ENCODE measurements at regions not wholly inside any gene's neighbourhood (a gene's known extent, or its start where the extent isn't known, plus 50 kb on each side); places are given as distances from the start of the nearest gene placed in this dataset.

DNA sequence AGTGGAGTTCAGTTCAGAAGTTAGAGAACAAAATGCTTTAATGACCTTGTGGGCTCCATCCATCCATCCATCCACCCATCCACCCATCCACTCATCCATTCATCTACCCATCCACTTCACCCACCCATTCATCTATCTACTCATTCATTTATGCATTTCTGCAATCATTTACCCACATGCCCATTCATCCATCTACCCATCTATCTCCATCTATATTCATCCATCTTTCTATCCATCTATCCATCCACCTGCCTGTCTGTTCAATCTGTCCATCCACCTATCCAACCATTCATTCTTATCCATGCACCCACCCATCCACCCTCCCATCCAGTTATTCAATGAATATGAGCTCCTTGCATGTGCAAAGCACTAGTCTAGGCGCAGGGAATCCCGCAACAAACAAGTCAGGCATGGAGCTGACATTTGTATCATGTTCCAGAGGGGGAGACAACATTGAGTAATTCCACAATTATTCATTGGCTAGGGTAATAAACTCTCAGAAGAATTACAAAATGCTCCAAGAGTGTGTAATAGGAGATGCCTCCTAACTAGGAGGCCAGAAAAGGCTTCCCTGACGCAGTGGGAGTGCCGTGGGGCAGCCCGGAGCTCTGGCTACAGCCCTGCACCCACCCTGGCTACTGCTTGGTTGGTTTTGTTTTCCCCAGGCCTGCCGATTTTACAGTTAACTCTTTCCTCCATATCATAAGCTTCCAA is 211.2 kb downstream of the NXNL2 start:
- peaks cover 6% of the 10 kb centered on the region for H3K27me3 Mint-ChIP-seq (ENCODE audit: low read depth)

DNA sequence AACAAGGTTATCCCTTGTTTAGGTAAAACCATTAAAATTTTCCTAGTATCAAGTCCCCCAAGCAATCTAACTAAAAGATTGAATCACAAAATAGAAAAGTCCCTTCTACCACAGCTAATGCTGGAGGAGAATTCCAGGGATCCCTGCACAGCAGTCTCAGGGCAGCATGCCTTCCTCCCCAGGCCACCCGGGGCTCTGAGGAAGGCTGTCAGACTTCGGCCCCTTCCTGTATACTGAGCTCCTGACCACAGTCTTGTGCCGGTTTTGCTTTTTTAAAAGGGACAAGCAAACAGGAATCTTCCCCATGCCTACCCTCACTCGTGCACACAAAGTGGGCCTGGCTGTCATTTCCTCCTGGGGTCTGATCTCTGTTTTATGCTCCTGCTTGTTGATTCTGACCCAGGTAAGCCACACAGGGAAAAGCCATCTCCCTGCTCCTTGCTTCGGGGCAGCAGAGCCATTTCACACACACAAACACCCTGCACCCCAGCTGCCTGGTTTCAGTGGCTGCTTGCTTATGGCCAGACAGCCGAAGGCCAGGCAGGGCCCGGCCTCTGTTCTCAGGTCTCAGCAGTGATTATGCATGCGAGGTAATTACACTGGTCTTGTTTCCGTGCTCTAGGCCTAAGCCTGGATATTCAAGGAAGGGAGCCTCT is 211.9 kb downstream of the NXNL2 start:
- intact Hi-C loops (cut with micrococcal nuclease) = no loop called here
- H3K27ac Mint-ChIP-seq = no peak overlapping the region

More for the DNA sequence above, 211.2 kb downstream of the NXNL2 start:
- Mint-ChIP-seq H3K4me3 (ENCODE audit: low read depth) (no peak overlapping the region), H3K27ac (no peak overlapping the region), H3K9me3 (no peaks in the 10 kb centered on the region), H3K36me3 (ENCODE audit: low read depth) (no peaks in the 10 kb centered on the region), H3K4me1 (ENCODE audit: low read depth) (no peaks in the 10 kb centered on the region)
- no peak for DNase-seq (ENCODE audit: low spot score)
- intact Hi-C loops (cut with micrococcal nuclease) = no loop called here

GRCh38 chr9:88747768-88748167 is 212.8 kb downstream of the NXNL2 start:
- Mint-ChIP-seq H3K4me3 (ENCODE audit: low read depth) (no peak overlapping the region), H3K4me1 (ENCODE audit: low read depth) (no peaks in the 10 kb centered on the region), H3K36me3 (ENCODE audit: low read depth) (no peaks in the 10 kb centered on the region), H3K9me3 (no peaks in the 10 kb centered on the region), H3K27me3 (ENCODE audit: low read depth) (peaks cover 6% of the 10 kb centered on the region), H3K27ac (no peak overlapping the region)
- DNase-seq (ENCODE audit: low spot score) = no peak
- intact Hi-C loops (cut with micrococcal nuclease) = no loop called here

More for the DNA sequence above, 211.9 kb downstream of the NXNL2 start:
- Mint-ChIP-seq H3K27me3 (ENCODE audit: low read depth) (peaks cover 6% of the 10 kb centered on the region), H3K4me1 (ENCODE audit: low read depth) (no peaks in the 10 kb centered on the region), H3K4me3 (ENCODE audit: low read depth) (no peak overlapping the region), H3K9me3 (no peaks in the 10 kb centered on the region), H3K36me3 (ENCODE audit: low read depth) (no peaks in the 10 kb centered on the region)
- DNase-seq (ENCODE audit: low spot score) = no peak

DNA sequence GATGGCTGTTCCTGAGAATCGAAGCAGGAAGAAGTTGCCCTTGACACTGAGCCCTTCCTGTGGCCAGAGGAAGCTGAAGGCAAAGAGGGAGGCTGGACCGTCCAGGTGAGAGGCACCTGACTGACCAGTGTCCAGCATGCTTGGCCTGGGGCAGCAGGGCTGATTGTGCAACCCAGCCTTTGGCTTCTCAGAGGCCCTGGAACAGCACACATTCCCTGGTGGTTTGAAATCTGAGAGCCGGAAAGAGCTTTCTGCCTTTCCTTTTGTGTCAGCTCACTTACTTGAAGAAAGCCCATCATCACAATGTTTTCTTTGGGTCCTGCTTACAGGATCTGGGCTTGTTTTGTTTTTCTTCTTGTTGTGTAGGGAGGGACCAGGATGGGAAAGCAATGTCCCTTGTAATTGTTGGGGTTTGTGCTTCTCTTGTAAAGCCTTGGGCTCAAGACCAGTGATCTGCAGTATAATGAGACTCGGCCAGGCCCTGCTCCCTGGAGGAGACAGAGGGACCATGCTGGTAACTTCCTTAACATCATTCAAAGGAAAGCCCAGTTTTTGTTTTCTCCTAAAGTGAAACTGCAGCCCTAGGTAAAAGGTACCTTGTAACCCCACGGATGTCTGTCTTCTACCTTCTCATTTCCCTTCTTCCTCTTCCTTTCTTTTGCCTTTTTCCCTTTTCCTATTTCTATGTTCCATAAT is 213.7 kb downstream of the NXNL2 start:
- Mint-ChIP-seq H3K27ac (no peak overlapping the region), H3K9me3 (no peaks in the 10 kb centered on the region), H3K4me1 (ENCODE audit: low read depth) (no peaks in the 10 kb centered on the region), H3K4me3 (ENCODE audit: low read depth) (no peak overlapping the region), H3K27me3 (ENCODE audit: low read depth) (peaks cover 6% of the 10 kb centered on the region), H3K36me3 (ENCODE audit: low read depth) (no peaks in the 10 kb centered on the region)
- DNase-seq (ENCODE audit: low spot score) = no peak
- intact Hi-C loops (cut with micrococcal nuclease) = no loop called here

- DNase-seq (ENCODE audit: low spot score) = no peak
- Mint-ChIP-seq H3K4me3 (ENCODE audit: low read depth) (no peak overlapping the region), H3K9me3 (no peaks in the 10 kb centered on the region), H3K27me3 (ENCODE audit: low read depth) (peaks cover 6% of the 10 kb centered on the region), H3K36me3 (ENCODE audit: low read depth) (no peaks in the 10 kb centered on the region), H3K27ac (no peak overlapping the region), H3K4me1 (ENCODE audit: low read depth) (no peaks in the 10 kb centered on the region)
- intact Hi-C loops (cut with micrococcal nuclease) = no loop called here
These were observed 214.4 kb downstream of the NXNL2 start for GRCh38 chr9:88749420-88749819.

DNA sequence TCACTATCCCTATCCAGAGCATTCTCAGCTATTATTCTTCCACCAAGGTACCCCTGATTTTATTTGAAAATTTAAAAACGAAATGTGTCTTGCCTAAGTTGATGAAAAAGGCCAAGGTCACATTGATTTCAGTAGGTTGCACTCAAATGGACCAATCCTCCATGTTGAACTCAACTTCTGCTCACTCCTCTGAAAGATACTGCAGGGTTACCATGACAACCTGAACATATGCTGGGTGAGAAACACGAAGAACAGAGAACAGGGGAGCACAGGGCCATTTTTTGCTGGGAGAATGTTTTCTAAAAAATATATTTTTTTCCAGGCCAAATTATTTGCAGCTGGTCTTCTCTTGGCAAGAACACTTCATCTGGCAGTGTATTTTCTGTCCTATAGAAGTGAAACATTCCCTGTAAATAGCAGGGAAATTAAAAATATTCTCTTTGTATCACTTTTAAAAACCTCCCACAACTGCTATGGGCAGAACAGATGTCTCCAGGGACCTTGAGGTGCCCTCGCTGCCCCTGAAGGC is 215.9 kb downstream of the NXNL2 start:
- Mint-ChIP-seq H3K4me1 (ENCODE audit: low read depth) (no peaks in the 10 kb centered on the region), H3K36me3 (ENCODE audit: low read depth) (no peaks in the 10 kb centered on the region), H3K27me3 (ENCODE audit: low read depth) (peaks cover 2% of the 10 kb centered on the region), H3K9me3 (no peaks in the 10 kb centered on the region), H3K4me3 (ENCODE audit: low read depth) (no peak overlapping the region), H3K27ac (no peak overlapping the region)
- no peak for DNase-seq (ENCODE audit: low spot score)
- intact Hi-C loops (cut with micrococcal nuclease) = no loop called here

- DNase-seq (ENCODE audit: low spot score) = no peak
- Mint-ChIP-seq H3K4me1 (ENCODE audit: low read depth) (no peaks in the 10 kb centered on the region), H3K36me3 (ENCODE audit: low read depth) (no peaks in the 10 kb centered on the region), H3K4me3 (ENCODE audit: low read depth) (no peak overlapping the region), H3K9me3 (no peaks in the 10 kb centered on the region), H3K27me3 (ENCODE audit: low read depth) (no peaks in the 10 kb centered on the region), H3K27ac (no peak overlapping the region)
- intact Hi-C loops (cut with micrococcal nuclease) = no loop called here
These were observed 216.8 kb downstream of the NXNL2 start for GRCh38 chr9:88751781-88752180.

- intact Hi-C loops (cut with micrococcal nuclease) = no loop called here
- Mint-ChIP-seq H3K27ac (no peak overlapping the region), H3K27me3 (ENCODE audit: low read depth) (peaks cover 2% of the 10 kb centered on the region), H3K36me3 (ENCODE audit: low read depth) (no peaks in the 10 kb centered on the region), H3K4me3 (ENCODE audit: low read depth) (no peak overlapping the region), H3K9me3 (no peaks in the 10 kb centered on the region), H3K4me1 (ENCODE audit: low read depth) (no peaks in the 10 kb centered on the region)
- no peak for DNase-seq (ENCODE audit: low spot score)
These were observed 218.9 kb downstream of the NXNL2 start for GRCh38 chr9:88753691-88754367.

- peaks cover 2% of the 10 kb centered on the region for H3K27me3 Mint-ChIP-seq (ENCODE audit: low read depth)
These were observed 219.5 kb downstream of the NXNL2 start for GRCh38 chr9:88754452-88754851.

DNA sequence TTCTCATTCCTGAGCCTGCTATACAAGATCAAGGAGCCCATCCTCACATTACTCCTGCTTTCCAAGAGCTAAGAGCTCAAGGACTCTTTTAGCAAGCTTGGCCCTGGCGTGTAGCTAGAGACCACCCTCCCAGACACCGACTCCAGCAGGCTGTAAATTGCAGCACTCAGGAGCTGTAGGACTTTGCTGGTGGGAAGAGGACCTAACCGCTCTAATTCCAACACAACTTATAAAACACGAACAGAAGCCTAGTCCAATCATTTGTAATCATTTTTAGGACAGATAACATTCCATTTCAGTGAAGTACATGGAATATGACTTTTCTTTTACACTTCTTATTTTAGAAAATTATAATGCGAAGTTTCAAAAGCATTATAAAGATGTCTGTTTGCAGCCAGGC is 219.9 kb downstream of the NXNL2 start:
- Mint-ChIP-seq H3K36me3 (ENCODE audit: low read depth) (no peaks in the 10 kb centered on the region), H3K4me1 (ENCODE audit: low read depth) (no peaks in the 10 kb centered on the region), H3K4me3 (ENCODE audit: low read depth) (no peak overlapping the region), H3K9me3 (no peaks in the 10 kb centered on the region), H3K27me3 (ENCODE audit: low read depth) (peaks cover 2% of the 10 kb centered on the region), H3K27ac (no peak overlapping the region)
- intact Hi-C loops (cut with micrococcal nuclease) = no loop called here
- no peak for DNase-seq (ENCODE audit: low spot score)

More at GRCh38 chr9:88754452-88754851, 219.5 kb downstream of the NXNL2 start:
- DNase-seq (ENCODE audit: low spot score) = no peak
- Mint-ChIP-seq H3K9me3 (no peaks in the 10 kb centered on the region), H3K4me1 (ENCODE audit: low read depth) (no peaks in the 10 kb centered on the region), H3K27ac (no peak overlapping the region), H3K36me3 (ENCODE audit: low read depth) (no peaks in the 10 kb centered on the region), H3K4me3 (ENCODE audit: low read depth) (no peak overlapping the region)
- intact Hi-C loops (cut with micrococcal nuclease) = no loop called here

GRCh38 chr9:88757406-88758010 is 222.5 kb downstream of the NXNL2 start:
- H3K36me3 Mint-ChIP-seq (ENCODE audit: low read depth) = no peaks in the 10 kb centered on the region
- no peaks in the 10 kb centered on the region for H3K4me1 Mint-ChIP-seq (ENCODE audit: low read depth)
- no peak for DNase-seq (ENCODE audit: low spot score)
- H3K9me3 Mint-ChIP-seq = no peaks in the 10 kb centered on the region
- H3K27ac Mint-ChIP-seq = no peak overlapping the region
- intact Hi-C loops (cut with micrococcal nuclease) = no loop called here
- H3K27me3 Mint-ChIP-seq (ENCODE audit: low read depth) = peaks cover 15% of the 10 kb centered on the region
- H3K4me3 Mint-ChIP-seq (ENCODE audit: low read depth) = no peak overlapping the region

DNA sequence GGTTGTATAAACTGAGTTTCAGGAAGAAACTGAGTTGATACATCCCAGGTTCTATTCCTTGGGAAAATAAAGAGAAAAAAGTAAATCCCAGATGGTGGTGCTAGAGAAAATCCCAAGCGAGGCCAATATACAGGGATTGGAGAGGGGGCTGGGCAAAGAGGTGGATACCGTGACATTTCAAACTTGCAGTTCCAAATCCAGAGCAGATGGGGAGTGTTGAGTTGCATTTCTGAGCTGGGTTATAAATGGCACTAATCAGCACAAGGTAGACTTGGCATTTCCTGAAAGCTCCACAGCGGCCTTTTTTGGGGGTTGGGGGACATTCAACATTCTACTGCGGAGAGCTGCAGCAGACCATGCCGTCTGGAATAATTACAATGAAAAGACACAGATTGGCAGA is 224.4 kb downstream of the NXNL2 start:
- H3K4me1 Mint-ChIP-seq (ENCODE audit: low read depth) = no peaks in the 10 kb centered on the region
- no peak overlapping the region for H3K4me3 Mint-ChIP-seq (ENCODE audit: low read depth)
- intact Hi-C loops (cut with micrococcal nuclease) = no loop called here

More for the DNA sequence above, 224.4 kb downstream of the NXNL2 start:
- Mint-ChIP-seq H3K9me3 (no peaks in the 10 kb centered on the region), H3K27ac (no peak overlapping the region), H3K36me3 (ENCODE audit: low read depth) (no peaks in the 10 kb centered on the region), H3K27me3 (ENCODE audit: low read depth) (peaks cover 21% of the 10 kb centered on the region)
- no peak for DNase-seq (ENCODE audit: low spot score)
